ENCODE measurements at regions not wholly inside any gene's neighbourhood (a gene's known extent, or its start where the extent isn't known, plus 50 kb on each side); places are given as distances from the start of the nearest gene placed in this dataset.

DNA sequence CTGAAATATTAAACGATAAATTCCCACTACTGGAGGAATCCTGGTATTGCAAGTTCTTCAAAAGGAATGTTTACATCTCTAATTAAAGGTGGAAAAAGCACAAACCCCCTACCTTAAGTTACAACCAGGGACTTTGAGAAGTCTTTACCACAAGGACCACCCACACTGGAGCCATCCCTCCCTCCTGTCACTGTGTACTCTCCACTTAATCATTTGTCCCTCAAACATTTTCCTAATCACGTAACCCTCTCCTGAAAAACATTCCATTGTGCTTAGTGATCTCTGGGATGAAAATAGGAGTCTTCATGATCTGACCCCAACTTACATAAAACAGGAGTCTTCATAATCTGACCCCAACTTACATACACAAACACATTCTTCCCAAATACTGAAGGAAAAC, 85.7 kb downstream of the SUCLG1 start:
- H3K4me3 ChIP-seq (ENCODE audit: severe bottlenecking): no peak overlapping the region
- DNase-seq (ENCODE audit: low spot score): no peak
- H3K36me3 ChIP-seq (ENCODE audit: low read depth): no peaks in the 10 kb centered on the region
- no peak for TF ChIP-seq CTCF (IDR thresholded peaks at IDR 0.05; ENCODE audit: poor library complexity, severe bottlenecking)
- no peak for ATAC-seq (ENCODE audit: low read depth)
- no peaks in the 10 kb centered on the region for H3K9me3 ChIP-seq (ENCODE audit: severe bottlenecking)
- no peaks in the 10 kb centered on the region for H3K4me1 ChIP-seq (ENCODE audit: insufficient read depth, poor library complexity, severe bottlenecking)
- H3K27me3 ChIP-seq (ENCODE audit: insufficient read depth, poor library complexity, severe bottlenecking): no peaks in the 10 kb centered on the region
- no peak overlapping the region for H3K27ac ChIP-seq (ENCODE audit: poor library complexity, severe bottlenecking)

DNA sequence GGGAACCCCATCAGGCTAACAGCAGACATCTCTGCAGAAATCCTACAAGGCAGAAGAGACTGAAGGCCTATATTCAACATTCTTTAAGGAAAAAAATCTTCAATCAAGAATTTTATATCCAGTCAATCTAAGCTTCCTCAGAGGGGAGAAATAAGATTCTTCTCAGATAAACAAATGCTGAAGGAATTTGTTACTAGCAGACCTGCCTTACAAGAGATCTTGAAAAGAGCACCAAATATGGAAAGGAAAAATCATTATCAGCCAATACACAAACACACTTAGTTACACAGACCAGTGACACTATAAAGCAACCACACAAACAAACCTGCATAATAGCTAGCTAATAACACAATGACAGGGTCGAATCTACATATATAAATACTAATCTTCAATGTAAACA, 96.5 kb downstream of the SUCLG1 start:
- H3K27ac ChIP-seq (ENCODE audit: poor library complexity, severe bottlenecking): no peak overlapping the region
- no peak overlapping the region for H3K4me3 ChIP-seq (ENCODE audit: severe bottlenecking)
- ATAC-seq (ENCODE audit: low read depth) (no peak), DNase-seq (ENCODE audit: low spot score) (no peak)
- no peaks in the 10 kb centered on the region for H3K27me3 ChIP-seq (ENCODE audit: insufficient read depth, poor library complexity, severe bottlenecking)
- peaks cover 3% of the 10 kb centered on the region for H3K9me3 ChIP-seq (ENCODE audit: severe bottlenecking)
- no peaks in the 10 kb centered on the region for H3K4me1 ChIP-seq (ENCODE audit: insufficient read depth, poor library complexity, severe bottlenecking)
- H3K36me3 ChIP-seq (ENCODE audit: low read depth): no peaks in the 10 kb centered on the region
- TF ChIP-seq CTCF (IDR thresholded peaks at IDR 0.05; ENCODE audit: poor library complexity, severe bottlenecking): no peak

DNA sequence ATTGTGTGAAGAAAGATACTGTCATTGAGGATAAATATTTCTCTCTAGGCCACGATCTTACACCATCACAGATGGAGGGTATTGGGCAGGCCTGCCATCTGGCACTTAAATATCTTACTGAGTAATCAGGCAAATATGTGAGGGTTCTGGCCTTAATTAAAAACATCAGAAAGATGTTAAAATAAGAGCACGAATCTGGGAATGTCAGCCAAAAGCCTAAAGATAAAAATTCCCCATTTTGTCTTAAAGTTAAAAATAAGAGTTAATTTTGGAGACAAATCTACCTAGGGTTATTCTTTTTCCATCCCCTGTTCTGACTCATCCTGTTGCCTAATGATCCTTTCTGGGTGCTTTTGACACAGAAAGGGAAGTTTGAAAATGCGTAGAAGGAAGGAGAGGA, 121.0 kb downstream of the SUCLG1 start:
- Histone ChIP-seq H3K4me1 (ENCODE audit: insufficient read depth, poor library complexity, severe bottlenecking) (no peaks in the 10 kb centered on the region), H3K9me3 (ENCODE audit: severe bottlenecking) (no peaks in the 10 kb centered on the region), H3K27me3 (ENCODE audit: insufficient read depth, poor library complexity, severe bottlenecking) (no peaks in the 10 kb centered on the region), H3K4me3 (ENCODE audit: severe bottlenecking) (no peak overlapping the region), H3K27ac (ENCODE audit: poor library complexity, severe bottlenecking) (no peak overlapping the region), H3K36me3 (ENCODE audit: low read depth) (no peaks in the 10 kb centered on the region)
- no peak for TF ChIP-seq CTCF (IDR thresholded peaks at IDR 0.05; ENCODE audit: poor library complexity, severe bottlenecking)
- DNase-seq (ENCODE audit: low spot score): no peak
- ATAC-seq (ENCODE audit: low read depth): no peak

GRCh38 chr2:84327645-84328249, 131.3 kb downstream of the SUCLG1 start:
- Histone ChIP-seq H3K27ac (ENCODE audit: poor library complexity, severe bottlenecking) (no peak overlapping the region), H3K36me3 (ENCODE audit: low read depth) (no peaks in the 10 kb centered on the region), H3K4me1 (ENCODE audit: insufficient read depth, poor library complexity, severe bottlenecking) (no peaks in the 10 kb centered on the region), H3K27me3 (ENCODE audit: insufficient read depth, poor library complexity, severe bottlenecking) (peaks cover 7% of the 10 kb centered on the region), H3K9me3 (ENCODE audit: severe bottlenecking) (no peaks in the 10 kb centered on the region), H3K4me3 (ENCODE audit: severe bottlenecking) (no peak overlapping the region)
- no peak for TF ChIP-seq CTCF (IDR thresholded peaks at IDR 0.05; ENCODE audit: poor library complexity, severe bottlenecking)
- no peak for DNase-seq (ENCODE audit: low spot score)
- ATAC-seq (ENCODE audit: low read depth): no peak

GRCh38 chr2:84326831-84327432, 132.1 kb downstream of the SUCLG1 start:
- DNase-seq (ENCODE audit: low spot score) (no peak), ATAC-seq (ENCODE audit: low read depth) (no peak)
- Histone ChIP-seq H3K4me1 (ENCODE audit: insufficient read depth, poor library complexity, severe bottlenecking) (no peaks in the 10 kb centered on the region), H3K4me3 (ENCODE audit: severe bottlenecking) (no peak overlapping the region), H3K27ac (ENCODE audit: poor library complexity, severe bottlenecking) (no peak overlapping the region), H3K27me3 (ENCODE audit: insufficient read depth, poor library complexity, severe bottlenecking) (peaks cover 11% of the 10 kb centered on the region), H3K9me3 (ENCODE audit: severe bottlenecking) (no peaks in the 10 kb centered on the region), H3K36me3 (ENCODE audit: low read depth) (no peaks in the 10 kb centered on the region)
- no peak for TF ChIP-seq CTCF (IDR thresholded peaks at IDR 0.05; ENCODE audit: poor library complexity, severe bottlenecking)

Measured in RWPE2 (cell line).